Bronchial epithelial cell (primary cell): ENCODE measurements at regions not wholly inside any gene's neighbourhood (a gene's known extent, or its start where the extent isn't known, plus 50 kb on each side); places are given as distances from the start of the nearest gene placed in this dataset.

Source experiments
- DNase-seq: peaks from one replicate; pipeline ENCODE4 v3.0.0-alpha.2; 2010; ENCODE audit warnings: low read depth
- FAIRE-seq: peaks from 2 replicates; lab custom pipeline; 2011; peaks lifted over from hg19 to GRCh38; lab: Jason Lieb, UNC
- H3K27me3 ChIP-seq: 2 replicates; pipeline ENCODE4 v1.5.1; 2011; ENCODE audit warnings: low read length; ENCODE audit not compliant: control insufficient read depth, insufficient read depth
- H3K36me3 ChIP-seq: 2 replicates; pipeline ENCODE4 v1.5.1; 2011; ENCODE audit warnings: low read length; ENCODE audit not compliant: control insufficient read depth, insufficient read depth
- H3K4me3 ChIP-seq: 2 replicates; pipeline ENCODE4 v1.5.1; 2011; ENCODE audit warnings: mild to moderate bottlenecking, low read depth, low read length, control low read depth
- TF ChIP-seq, protein P1 (sequence below): IDR thresholded peaks from 2 replicates; pipeline ENCODE4 v1.5.1; 2011; ENCODE audit warnings: mild to moderate bottlenecking, moderate library complexity, low read length, control low read depth, inconsistent platforms; ENCODE audit not compliant: insufficient read depth, severe bottlenecking

DNA sequence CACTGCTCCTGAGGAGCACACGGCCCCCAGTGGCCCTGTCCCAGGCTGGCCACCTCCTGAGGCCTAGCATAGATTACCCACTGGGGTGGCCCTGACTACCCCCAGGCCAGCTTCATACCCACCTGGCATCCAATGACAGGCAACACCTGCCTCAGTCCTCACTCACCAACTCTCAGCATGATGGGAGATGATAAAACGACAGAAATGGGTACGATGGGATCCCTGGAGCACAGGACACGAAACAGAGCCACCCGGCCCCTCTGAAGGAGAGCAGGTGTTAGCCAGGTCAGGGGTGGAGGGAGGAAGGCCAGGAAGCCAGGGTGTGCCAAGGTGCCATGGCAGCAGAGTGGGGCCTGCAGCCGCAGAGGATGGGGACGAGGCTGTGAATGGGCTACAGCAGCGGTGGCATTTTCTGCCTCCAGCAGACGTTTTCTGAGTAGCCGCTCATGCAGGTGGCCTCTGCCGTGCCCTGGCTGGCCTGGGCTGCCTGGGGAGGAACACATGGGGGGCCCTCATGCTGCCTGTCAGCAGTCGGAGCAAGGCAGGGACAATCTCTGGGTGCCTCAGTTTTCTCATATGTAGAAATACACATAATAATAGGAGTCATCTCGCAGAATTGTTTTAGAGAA is 50.2 kb upstream of the FGF3 start:
- TF ChIP-seq, protein P1, sequence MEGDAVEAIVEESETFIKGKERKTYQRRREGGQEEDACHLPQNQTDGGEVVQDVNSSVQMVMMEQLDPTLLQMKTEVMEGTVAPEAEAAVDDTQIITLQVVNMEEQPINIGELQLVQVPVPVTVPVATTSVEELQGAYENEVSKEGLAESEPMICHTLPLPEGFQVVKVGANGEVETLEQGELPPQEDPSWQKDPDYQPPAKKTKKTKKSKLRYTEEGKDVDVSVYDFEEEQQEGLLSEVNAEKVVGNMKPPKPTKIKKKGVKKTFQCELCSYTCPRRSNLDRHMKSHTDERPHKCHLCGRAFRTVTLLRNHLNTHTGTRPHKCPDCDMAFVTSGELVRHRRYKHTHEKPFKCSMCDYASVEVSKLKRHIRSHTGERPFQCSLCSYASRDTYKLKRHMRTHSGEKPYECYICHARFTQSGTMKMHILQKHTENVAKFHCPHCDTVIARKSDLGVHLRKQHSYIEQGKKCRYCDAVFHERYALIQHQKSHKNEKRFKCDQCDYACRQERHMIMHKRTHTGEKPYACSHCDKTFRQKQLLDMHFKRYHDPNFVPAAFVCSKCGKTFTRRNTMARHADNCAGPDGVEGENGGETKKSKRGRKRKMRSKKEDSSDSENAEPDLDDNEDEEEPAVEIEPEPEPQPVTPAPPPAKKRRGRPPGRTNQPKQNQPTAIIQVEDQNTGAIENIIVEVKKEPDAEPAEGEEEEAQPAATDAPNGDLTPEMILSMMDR, result no peak
- Histone ChIP-seq H3K4me3 (no peak overlapping the region), H3K27me3 (peaks cover 2% of the 10 kb centered on the region), H3K36me3 (no peaks in the 10 kb centered on the region)
- DNase-seq (no peak), FAIRE-seq (no peak)

DNA sequence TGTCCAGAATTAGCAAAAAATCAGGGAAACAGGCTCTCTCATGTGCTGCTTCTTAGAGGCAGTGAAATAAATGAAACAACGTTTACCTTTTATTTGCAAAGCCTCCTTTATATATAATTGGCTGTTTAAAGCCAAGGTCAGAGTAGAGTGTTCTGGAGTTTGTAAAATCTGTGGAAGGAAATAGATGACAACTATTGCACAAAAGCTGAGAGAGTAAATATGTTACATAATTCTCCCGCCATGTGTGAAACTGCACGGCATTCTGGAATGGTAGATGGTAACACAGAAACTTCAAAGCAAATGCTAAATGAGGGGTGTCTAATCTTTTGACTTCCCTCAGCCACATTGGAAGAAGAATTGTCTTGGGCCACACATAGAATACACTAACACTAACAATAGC is 51.5 kb upstream of the FGF3 start:
- no peaks in the 10 kb centered on the region for H3K36me3 ChIP-seq
- H3K4me3 ChIP-seq, result no peak overlapping the region
- FAIRE-seq (no peak), DNase-seq (no peak)
- H3K27me3 ChIP-seq, result peaks cover 2% of the 10 kb centered on the region
- TF ChIP-seq, protein P1, result no peak

DNA sequence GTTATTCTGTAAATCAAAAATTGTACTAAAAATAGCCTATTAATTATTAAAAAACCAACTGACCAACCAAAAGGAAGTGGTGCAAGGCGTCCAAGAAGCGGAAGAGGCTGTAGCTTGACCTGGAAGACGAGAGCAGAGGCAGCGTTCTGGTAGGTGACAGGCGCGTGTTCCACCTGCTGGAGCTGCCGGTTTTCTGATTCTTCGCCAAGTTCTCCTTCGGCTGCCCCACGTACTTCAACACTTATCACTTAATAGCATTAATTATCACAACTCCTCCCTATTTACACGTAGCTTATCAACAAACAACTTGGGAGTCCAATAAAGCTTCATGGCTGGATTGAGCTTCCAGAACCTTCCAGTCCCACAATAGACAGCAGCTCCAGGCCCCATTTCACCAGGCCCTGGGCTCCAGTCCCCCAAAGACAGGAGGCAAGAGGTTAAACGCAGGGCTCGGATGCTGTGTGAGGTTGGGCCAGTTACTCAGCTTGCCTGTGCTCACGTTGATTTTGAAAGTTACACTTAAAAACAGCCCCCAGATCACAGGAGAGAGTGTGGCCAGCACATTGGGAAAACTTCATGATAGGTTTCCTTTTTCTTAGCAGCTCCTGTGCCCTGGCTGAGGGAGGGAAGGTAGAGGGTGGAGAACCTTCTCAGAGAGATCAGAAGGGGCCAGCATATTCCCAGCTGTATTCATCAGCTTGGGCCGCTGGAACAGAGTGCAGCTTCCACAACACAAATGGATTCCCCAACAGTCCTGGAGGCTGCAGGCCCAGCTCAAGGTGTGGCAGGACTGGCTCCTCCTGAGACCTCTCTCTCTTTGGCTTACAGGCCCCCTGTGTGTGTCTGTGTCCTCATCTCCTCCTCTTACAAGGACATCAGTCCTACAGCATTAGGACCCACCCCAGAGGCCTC is 54.2 kb upstream of the FGF3 start:
- Histone ChIP-seq H3K4me3 (no peak overlapping the region), H3K27me3 (peaks cover 2% of the 10 kb centered on the region), H3K36me3 (no peaks in the 10 kb centered on the region)
- FAIRE-seq (no peak), DNase-seq (no peak)
- TF ChIP-seq, protein P1, result no peak

DNA sequence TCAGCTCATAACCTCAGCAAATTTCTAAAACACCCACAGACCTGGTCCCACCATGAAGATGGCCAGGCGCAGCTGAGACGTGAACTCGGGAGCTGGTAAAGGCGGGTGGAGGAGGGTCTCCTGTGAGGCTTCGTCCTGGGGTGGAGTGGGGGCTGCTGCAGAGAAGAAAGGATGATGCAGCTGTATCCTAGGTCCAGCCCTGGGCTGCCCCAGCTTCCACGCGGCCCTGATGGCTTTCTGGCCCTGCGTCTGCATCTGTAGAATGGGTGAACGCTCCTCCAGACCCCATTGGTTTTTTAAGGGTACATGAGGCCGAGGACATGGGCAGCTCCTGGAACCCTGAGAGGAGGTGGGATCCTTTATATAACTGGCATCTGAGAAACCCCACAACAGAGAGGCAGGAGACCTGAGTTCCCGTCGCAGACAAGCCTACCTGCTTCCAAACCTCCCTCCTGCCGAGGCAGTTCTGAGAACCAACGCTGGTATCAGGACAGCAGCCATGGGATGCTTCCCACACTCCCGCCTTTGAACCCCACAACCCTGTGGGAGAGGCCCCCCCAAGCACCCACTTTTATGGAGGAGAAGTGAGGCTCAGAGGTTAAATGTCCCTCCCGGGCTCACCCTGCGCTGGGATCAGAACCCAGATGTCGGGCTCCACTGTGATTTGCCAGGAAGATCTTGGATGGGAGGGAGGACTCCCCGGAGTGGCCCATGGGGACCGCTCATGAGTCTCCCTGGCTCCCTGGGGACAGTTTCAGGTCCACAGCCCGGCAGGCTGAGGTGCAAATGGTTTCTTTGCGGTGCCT is 55.2 kb upstream of the FGF3 start:
- no peak for FAIRE-seq
- TF ChIP-seq, protein P1, result no peak
- Histone ChIP-seq H3K27me3 (no peaks in the 10 kb centered on the region), H3K4me3 (no peak overlapping the region), H3K36me3 (no peaks in the 10 kb centered on the region)
- DNase-seq, result no peak

DNA sequence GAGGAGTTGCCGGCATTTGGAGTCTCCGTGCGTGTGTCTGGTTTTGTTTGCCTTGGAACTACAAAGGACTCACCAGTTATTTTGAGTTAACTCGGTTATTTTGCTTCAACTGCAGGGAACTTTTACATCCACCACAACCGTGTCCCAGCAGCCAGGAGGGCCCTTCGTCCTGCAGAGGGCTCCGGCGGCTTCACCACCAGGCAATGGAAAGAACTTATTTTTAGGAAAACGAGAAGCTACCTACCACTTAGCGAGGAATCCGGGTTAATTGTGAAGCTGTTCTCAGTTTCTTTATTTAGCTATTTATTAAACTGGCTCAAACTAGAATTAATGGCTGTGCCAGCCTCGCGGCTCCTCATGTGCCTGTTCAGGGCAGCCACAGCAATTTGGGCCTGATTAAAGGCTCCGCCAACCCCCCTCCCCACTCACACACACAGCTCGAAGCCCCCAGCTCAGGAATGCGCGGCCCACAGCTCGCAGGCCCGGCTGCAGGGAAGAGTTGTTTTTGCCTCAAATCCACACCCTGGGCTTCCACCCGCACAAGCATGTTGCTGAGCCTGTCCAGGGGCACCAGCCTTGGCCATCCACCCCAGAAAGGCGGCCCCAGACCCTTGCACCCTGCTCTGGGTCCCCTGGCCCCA is 55.9 kb upstream of the FGF3 start:
- TF ChIP-seq, protein P1, result no peak
- H3K4me3 ChIP-seq, result no peak overlapping the region
- no peak for DNase-seq
- no peaks in the 10 kb centered on the region for H3K27me3 ChIP-seq
- FAIRE-seq, result no peak
- H3K36me3 ChIP-seq, result no peaks in the 10 kb centered on the region
